ENCODE measurements at regions not wholly inside any gene's neighbourhood (a gene's known extent, or its start where the extent isn't known, plus 50 kb on each side); places are given as distances from the start of the nearest gene placed in this dataset.
"Not testable (repeated sequence)": the region's sequence is repeated elsewhere in the genome, so short reads cannot be mapped to it uniquely, and the experiment has no call there.

DNA sequence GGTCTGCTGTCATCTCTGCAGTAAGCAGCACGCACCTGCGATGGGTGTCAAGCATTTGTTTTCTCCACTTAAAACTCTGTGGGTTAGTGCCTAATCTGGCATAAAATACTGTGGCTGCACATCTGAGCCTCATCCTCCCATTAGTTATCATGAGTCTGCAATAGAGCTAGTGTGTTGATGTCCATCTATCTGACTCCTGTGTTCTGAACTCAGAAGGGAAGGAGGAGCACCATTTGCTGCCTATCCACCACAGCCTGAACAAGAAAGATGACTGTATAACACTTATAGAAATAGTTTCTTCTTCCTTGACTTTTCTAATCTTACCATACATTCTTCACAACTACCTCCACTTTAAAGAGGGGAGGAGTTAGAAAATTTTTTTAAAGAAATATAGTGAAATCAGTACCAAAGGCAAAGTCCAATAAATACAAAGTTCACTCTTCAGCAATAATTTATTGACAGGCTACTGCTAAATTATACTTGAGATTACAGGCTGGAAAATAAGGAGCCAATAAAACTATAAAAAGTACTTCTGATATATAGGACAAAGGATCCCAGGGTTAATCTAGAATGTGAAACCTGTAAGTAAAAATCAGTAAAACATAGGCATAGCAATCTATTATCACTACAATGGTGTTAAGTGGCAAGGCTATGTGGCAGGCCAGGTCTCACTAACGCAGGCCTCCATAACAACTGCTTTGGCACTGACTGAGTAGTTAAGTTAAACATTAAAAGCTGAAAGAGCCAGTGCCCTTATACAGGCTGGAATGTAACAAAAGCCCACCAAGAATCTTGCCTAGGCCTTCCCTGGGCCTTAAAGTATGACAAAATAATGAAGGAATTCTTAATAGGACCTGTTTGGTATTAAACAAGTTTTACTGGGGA is 70.2 kb downstream of the LGALS9C start:
- DNase-seq (ENCODE audit: low spot score), result not testable (repeated sequence)

- DNase-seq (ENCODE audit: low spot score), result not testable (repeated sequence)
Observed at GRCh38 chr17:18557086-18557485, 80.5 kb downstream of the LGALS9C start.

GRCh38 chr17:18563381-18564098 is 80.7 kb downstream of the TBC1D28 start:
- peak; percentile 17 for DNase-seq (ENCODE audit: low spot score)

- DNase-seq (ENCODE audit: low spot score), result peak; percentile 37
Observed at GRCh38 chr17:18564099-18564448, 80.1 kb downstream of the TBC1D28 start.

- DNase-seq (ENCODE audit: low spot score), result not testable (repeated sequence)
Observed at GRCh38 chr17:18568108-18568995, 75.8 kb downstream of the TBC1D28 start.

DNA sequence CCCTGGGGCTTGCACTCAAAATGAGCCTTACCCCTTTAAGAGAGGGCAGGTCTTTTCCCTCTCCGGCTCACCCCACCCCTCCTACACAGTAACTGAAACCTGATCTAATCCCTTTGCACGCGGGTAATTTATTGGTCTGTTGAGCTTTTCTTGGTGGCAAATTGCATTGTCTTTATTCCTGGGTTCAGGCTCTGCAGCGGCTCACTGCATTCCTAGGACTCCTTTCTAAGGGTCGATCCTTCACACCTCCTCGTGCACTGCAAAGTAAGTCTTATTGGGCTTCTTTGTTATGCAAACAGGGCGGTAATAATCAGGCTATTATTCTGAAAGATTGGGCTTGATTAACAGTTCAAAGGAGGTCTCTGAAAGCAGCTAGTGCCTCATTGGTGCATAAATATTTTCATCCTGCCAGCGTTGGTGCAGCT is 74.7 kb downstream of the TBC1D28 start:
- DNase-seq (ENCODE audit: low spot score), result not testable (repeated sequence)

DNA sequence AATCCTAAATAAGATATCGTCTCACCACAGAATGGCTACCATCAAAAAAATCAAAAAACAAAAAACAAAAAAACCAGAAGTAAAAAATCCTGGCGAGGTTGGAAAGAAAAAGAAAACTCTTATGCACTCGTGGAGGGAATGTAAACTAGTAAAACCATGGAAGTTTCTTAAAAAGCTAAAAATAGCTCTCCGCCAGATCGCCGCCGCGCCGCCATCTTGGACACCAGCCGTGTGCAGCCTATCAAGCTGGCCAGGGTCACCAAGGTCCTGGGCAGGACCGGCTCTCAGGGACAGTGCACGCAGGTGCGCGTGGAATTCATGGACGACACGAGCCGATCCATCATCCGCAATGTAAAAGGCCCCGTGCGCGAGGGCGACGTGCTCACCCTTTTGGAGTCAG is 71.7 kb downstream of the TBC1D28 start:
- DNase-seq (ENCODE audit: low spot score), result not testable (repeated sequence)

DNA sequence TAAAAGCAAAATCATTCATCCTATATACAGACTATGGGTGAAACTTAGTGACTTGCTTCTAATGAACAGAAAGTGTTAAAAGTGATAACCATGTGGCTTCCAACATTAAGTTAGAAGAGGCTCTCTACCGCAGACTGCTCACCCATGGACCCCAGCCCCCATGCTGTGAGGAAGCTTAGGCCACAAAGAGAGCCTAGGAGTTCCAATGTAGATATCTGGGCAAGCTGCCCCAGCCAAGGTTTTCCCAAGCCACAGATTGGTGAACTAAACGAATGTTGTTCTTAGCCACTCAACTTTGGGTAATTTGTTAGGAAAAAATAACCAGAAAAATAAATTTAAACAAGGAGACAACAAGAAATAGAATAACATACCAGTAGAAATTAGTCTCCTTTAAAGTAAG is 70.1 kb downstream of the TBC1D28 start:
- not testable (repeated sequence) for DNase-seq (ENCODE audit: low spot score)
